Loucy (cell line): ENCODE measurements at regions not wholly inside any gene's neighbourhood (a gene's known extent, or its start where the extent isn't known, plus 50 kb on each side); places are given as distances from the start of the nearest gene placed in this dataset.

Source experiments
- H2AFZ ChIP-seq: fragments of 200-600 bp; sonication (generic); 2 replicates; pipeline ENCODE4 v1.6.0; 2016; ENCODE audit warnings: antibody characterized with exemption, mild to moderate bottlenecking, low read length, moderate library complexity
- H3F3A ChIP-seq: fragments of 200-600 bp; 2 replicates; pipeline ENCODE4 v1.6.0; 2016; ENCODE audit warnings: antibody characterized with exemption, low read depth, mild to moderate bottlenecking
- H3K27me3 ChIP-seq: fragments of 200-600 bp; sonication (generic); 2 replicates; pipeline ENCODE4 v1.6.1; 2014; ENCODE audit warnings: low read length, mild to moderate bottlenecking; ENCODE audit not compliant: insufficient read depth, poor library complexity, severe bottlenecking
- H3K36me3 ChIP-seq: fragments of 200-600 bp; sonication (generic); 2 replicates; pipeline ENCODE4 v1.6.1; 2016; ENCODE audit warnings: low read length; ENCODE audit not compliant: insufficient read depth
- H3K4me1 ChIP-seq: fragments of 200-600 bp; sonication (generic); 2 replicates; pipeline ENCODE4 v1.5.1; 2014; ENCODE audit warnings: low read length, mild to moderate bottlenecking; ENCODE audit not compliant: insufficient read depth, poor library complexity, severe bottlenecking
- H3K4me2 ChIP-seq: fragments of 200-600 bp; sonication (generic); 2 replicates; pipeline ENCODE4 v1.6.0; 2014; ENCODE audit warnings: antibody characterized with exemption, low read length, low read depth, mild to moderate bottlenecking; ENCODE audit not compliant: poor library complexity, severe bottlenecking
- H3K4me3 ChIP-seq: fragments of 200-600 bp; sonication (generic); 2 replicates; pipeline ENCODE4 v1.5.1; 2014; ENCODE audit warnings: low read length, mild to moderate bottlenecking, mixed read lengths; ENCODE audit not compliant: poor library complexity, severe bottlenecking
- H3K79me2 ChIP-seq: fragments of 200-600 bp; sonication (generic); 2 replicates; pipeline ENCODE4 v1.6.1; 2014; ENCODE audit warnings: low read length; ENCODE audit not compliant: insufficient read depth
- H3K9ac ChIP-seq: fragments of 200-600 bp; sonication (generic); 2 replicates; pipeline ENCODE4 v1.6.0; 2014; ENCODE audit warnings: mild to moderate bottlenecking, low read depth, low read length, moderate library complexity; ENCODE audit not compliant: poor library complexity, severe bottlenecking
- H3K9me2 ChIP-seq: fragments of 200-600 bp; sonication (generic); replicated peaks from 2 replicates; pipeline ENCODE4 v1.6.1; 2016; ENCODE audit warnings: low read depth, low read length, mixed read lengths
- H3K9me3 ChIP-seq: fragments of 200-600 bp; sonication (generic); 2 replicates; pipeline ENCODE4 v1.6.1; 2014; ENCODE audit warnings: mild to moderate bottlenecking, antibody characterized with exemption, low read length, low read depth; ENCODE audit not compliant: insufficient read depth
- H4K20me1 ChIP-seq: fragments of 200-600 bp; sonication (generic); 2 replicates; pipeline ENCODE4 v1.6.0; 2014; ENCODE audit warnings: antibody characterized with exemption, low read length, mild to moderate bottlenecking; ENCODE audit not compliant: insufficient read depth, poor library complexity, severe bottlenecking
- EZH2phosphoT487 ChIP-seq: fragments of 200-600 bp; IDR thresholded peaks from 2 replicates; pipeline ENCODE4 v1.6.1; 2018; ENCODE audit warnings: antibody characterized with exemption, mild to moderate bottlenecking, moderate library complexity, borderline replicate concordance
- TF ChIP-seq, protein P1 (sequence below): fragments of 200-600 bp; sonication (generic); conservative IDR thresholded peaks from 2 replicates; pipeline ENCODE4 v1.5.1; 2014; ENCODE audit warnings: mild to moderate bottlenecking, antibody characterized with exemption, low read length

GRCh38 chr3:73835945-73836344 lies 211.2 kb upstream of the PDZRN3 start:
- H3K9me2 ChIP-seq: no peaks in the 10 kb centered on the region
- H3K79me2 ChIP-seq: no peaks in the 10 kb centered on the region
- no peaks in the 10 kb centered on the region; the same call in 1 of the 2 replicates for H3K9me3 ChIP-seq
- no peaks in the 10 kb centered on the region for H4K20me1 ChIP-seq
- H3K4me3 ChIP-seq: no peak overlapping the region
- no peaks in the 10 kb centered on the region for H3K27me3 ChIP-seq
- TF ChIP-seq, protein P1, sequence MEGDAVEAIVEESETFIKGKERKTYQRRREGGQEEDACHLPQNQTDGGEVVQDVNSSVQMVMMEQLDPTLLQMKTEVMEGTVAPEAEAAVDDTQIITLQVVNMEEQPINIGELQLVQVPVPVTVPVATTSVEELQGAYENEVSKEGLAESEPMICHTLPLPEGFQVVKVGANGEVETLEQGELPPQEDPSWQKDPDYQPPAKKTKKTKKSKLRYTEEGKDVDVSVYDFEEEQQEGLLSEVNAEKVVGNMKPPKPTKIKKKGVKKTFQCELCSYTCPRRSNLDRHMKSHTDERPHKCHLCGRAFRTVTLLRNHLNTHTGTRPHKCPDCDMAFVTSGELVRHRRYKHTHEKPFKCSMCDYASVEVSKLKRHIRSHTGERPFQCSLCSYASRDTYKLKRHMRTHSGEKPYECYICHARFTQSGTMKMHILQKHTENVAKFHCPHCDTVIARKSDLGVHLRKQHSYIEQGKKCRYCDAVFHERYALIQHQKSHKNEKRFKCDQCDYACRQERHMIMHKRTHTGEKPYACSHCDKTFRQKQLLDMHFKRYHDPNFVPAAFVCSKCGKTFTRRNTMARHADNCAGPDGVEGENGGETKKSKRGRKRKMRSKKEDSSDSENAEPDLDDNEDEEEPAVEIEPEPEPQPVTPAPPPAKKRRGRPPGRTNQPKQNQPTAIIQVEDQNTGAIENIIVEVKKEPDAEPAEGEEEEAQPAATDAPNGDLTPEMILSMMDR: no peak
- no peak for TF ChIP-seq EZH2phosphoT487
- H3K9ac ChIP-seq: no peak overlapping the region
- H3K36me3 ChIP-seq: no peaks in the 10 kb centered on the region
- H2AFZ ChIP-seq: no peak overlapping the region
- no peak overlapping the region for H3K4me2 ChIP-seq
- H3F3A ChIP-seq: no peaks in the 10 kb centered on the region
- H3K4me1 ChIP-seq: no peaks in the 10 kb centered on the region

DNA sequence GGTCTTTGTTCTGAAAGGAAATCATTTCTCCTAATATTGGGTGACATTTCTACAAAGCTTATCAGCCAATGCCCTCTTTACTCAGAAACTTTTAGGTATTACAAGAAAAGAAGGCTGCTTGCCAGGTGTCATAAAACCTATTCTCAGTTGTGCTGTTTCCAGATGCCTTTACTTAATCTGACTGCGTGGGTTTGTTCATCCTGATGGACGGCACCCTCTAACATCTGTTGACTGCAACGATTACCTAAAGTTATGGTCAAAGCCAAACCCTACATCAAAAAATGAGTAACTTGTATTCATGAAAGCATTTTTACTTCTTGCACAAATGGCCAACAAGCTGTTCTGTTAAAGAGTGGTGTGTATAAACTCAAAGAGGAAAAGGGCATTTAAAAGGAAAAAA lies 207.7 kb upstream of the PDZRN3 start:
- TF ChIP-seq EZH2phosphoT487: no peak
- TF ChIP-seq, protein P1: no peak
- no peak overlapping the region for H3K4me2 ChIP-seq
- no peak overlapping the region for H2AFZ ChIP-seq
- no peak overlapping the region for H3K9ac ChIP-seq
- H3F3A ChIP-seq: no peaks in the 10 kb centered on the region
- H4K20me1 ChIP-seq: no peaks in the 10 kb centered on the region
- no peak overlapping the region for H3K4me3 ChIP-seq
- no peaks in the 10 kb centered on the region for H3K27me3 ChIP-seq
- no peaks in the 10 kb centered on the region for H3K79me2 ChIP-seq
- H3K9me3 ChIP-seq: no peaks in the 10 kb centered on the region; the same call in 1 of the 2 replicates
- no peaks in the 10 kb centered on the region for H3K36me3 ChIP-seq
- H3K4me1 ChIP-seq: no peaks in the 10 kb centered on the region
- no peaks in the 10 kb centered on the region for H3K9me2 ChIP-seq

GRCh38 chr3:73828348-73828747 lies 203.6 kb upstream of the PDZRN3 start:
- Histone ChIP-seq H3F3A (no peaks in the 10 kb centered on the region), H3K36me3 (no peaks in the 10 kb centered on the region), H3K4me3 (no peak overlapping the region), H3K9me2 (no peaks in the 10 kb centered on the region), H3K27me3 (no peaks in the 10 kb centered on the region), H3K4me2 (no peak overlapping the region), H2AFZ (no peak overlapping the region), H4K20me1 (no peaks in the 10 kb centered on the region), H3K4me1 (no peaks in the 10 kb centered on the region), H3K9me3 (no peaks in the 10 kb centered on the region), H3K79me2 (no peaks in the 10 kb centered on the region), H3K9ac (no peak overlapping the region)
- TF ChIP-seq EZH2phosphoT487: no peak
- TF ChIP-seq, protein P1: no peak
